ENCODE measurements at regions not wholly inside any gene's neighbourhood (a gene's known extent, or its start where the extent isn't known, plus 50 kb on each side); places are given as distances from the start of the nearest gene placed in this dataset.

DNA sequence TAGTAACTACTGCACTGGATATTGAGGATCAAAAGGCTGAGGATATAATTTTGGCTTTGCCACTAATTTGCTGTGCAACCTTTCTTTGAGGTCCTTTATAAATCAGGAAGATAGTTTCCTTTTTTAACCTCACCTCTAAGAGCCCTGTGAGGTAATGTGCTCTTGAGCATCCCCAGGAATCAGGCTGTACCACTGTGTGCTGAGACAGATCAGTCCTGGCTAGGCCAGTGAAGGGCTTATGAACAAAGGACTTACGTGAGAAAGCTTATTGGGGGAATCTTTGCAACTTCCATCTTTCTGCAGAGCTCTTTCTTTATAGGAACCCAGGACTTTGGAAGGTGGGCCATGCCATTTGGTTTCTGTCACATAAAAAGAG is 188.9 kb downstream of the SIPA1L2 start:
- Histone ChIP-seq H3K9me3 (ENCODE audit: low read length) (no peaks in the 10 kb centered on the region), H3K4me2 (ENCODE audit: low read length) (no peak overlapping the region), H3K36me3 (ENCODE audit: insufficient read depth, low read length) (no peaks in the 10 kb centered on the region), H3K27me3 (ENCODE audit: insufficient read depth, low read depth, low read length) (no peaks in the 10 kb centered on the region), H3K9ac (ENCODE audit: low read length) (no peak overlapping the region), H3K27ac (ENCODE audit: low read length) (no peak overlapping the region), H4K20me1 (ENCODE audit: insufficient read depth) (no peaks in the 10 kb centered on the region), H3K9me2 (ENCODE audit: insufficient read depth, low read length) (no peaks in the 10 kb centered on the region), H3K4me3 (ENCODE audit: low read length) (no peak overlapping the region), H2AFZ (ENCODE audit: low read depth, low read length) (no peak overlapping the region), H3K79me2 (replicated peaks; ENCODE audit: insufficient read depth, low read length) (no peaks in the 10 kb centered on the region), H3F3A (ENCODE audit: insufficient read depth, low read length, poor library complexity, severe bottlenecking) (no peaks in the 10 kb centered on the region)
- TF ChIP-seq MXI1 (conservative IDR thresholded peaks at IDR 0.05; ENCODE audit: poor library complexity, severe bottlenecking): no peak
- no peak for TF ChIP-seq RAD21 (conservative IDR thresholded peaks at IDR 0.05)
- no peak for TF ChIP-seq SMC3 (conservative IDR thresholded peaks at IDR 0.05; ENCODE audit: poor library complexity)
- TF ChIP-seq EZH2 (IDR thresholded peaks at IDR 0.05; ENCODE audit: borderline replicate concordance, insufficient read depth, low read length, poor library complexity, severe bottlenecking): no peak
- no peak for TF ChIP-seq TAF1 (IDR thresholded peaks at IDR 0.05; ENCODE audit: low read depth)
- no peak for TF ChIP-seq EP300 (conservative IDR thresholded peaks at IDR 0.05; ENCODE audit: poor library complexity, severe bottlenecking)
- TF ChIP-seq, protein P1, sequence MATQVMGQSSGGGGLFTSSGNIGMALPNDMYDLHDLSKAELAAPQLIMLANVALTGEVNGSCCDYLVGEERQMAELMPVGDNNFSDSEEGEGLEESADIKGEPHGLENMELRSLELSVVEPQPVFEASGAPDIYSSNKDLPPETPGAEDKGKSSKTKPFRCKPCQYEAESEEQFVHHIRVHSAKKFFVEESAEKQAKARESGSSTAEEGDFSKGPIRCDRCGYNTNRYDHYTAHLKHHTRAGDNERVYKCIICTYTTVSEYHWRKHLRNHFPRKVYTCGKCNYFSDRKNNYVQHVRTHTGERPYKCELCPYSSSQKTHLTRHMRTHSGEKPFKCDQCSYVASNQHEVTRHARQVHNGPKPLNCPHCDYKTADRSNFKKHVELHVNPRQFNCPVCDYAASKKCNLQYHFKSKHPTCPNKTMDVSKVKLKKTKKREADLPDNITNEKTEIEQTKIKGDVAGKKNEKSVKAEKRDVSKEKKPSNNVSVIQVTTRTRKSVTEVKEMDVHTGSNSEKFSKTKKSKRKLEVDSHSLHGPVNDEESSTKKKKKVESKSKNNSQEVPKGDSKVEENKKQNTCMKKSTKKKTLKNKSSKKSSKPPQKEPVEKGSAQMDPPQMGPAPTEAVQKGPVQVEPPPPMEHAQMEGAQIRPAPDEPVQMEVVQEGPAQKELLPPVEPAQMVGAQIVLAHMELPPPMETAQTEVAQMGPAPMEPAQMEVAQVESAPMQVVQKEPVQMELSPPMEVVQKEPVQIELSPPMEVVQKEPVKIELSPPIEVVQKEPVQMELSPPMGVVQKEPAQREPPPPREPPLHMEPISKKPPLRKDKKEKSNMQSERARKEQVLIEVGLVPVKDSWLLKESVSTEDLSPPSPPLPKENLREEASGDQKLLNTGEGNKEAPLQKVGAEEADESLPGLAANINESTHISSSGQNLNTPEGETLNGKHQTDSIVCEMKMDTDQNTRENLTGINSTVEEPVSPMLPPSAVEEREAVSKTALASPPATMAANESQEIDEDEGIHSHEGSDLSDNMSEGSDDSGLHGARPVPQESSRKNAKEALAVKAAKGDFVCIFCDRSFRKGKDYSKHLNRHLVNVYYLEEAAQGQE (IDR thresholded peaks at IDR 0.05; ENCODE audit: borderline replicate concordance): no peak
- TF ChIP-seq, protein P2, sequence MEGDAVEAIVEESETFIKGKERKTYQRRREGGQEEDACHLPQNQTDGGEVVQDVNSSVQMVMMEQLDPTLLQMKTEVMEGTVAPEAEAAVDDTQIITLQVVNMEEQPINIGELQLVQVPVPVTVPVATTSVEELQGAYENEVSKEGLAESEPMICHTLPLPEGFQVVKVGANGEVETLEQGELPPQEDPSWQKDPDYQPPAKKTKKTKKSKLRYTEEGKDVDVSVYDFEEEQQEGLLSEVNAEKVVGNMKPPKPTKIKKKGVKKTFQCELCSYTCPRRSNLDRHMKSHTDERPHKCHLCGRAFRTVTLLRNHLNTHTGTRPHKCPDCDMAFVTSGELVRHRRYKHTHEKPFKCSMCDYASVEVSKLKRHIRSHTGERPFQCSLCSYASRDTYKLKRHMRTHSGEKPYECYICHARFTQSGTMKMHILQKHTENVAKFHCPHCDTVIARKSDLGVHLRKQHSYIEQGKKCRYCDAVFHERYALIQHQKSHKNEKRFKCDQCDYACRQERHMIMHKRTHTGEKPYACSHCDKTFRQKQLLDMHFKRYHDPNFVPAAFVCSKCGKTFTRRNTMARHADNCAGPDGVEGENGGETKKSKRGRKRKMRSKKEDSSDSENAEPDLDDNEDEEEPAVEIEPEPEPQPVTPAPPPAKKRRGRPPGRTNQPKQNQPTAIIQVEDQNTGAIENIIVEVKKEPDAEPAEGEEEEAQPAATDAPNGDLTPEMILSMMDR (IDR thresholded peaks at IDR 0.05; ENCODE audit: poor library complexity, severe bottlenecking): no peak
- TF ChIP-seq POLR2AphosphoS5 (IDR thresholded peaks at IDR 0.05): no peak

- Histone ChIP-seq H3F3A (ENCODE audit: insufficient read depth, low read length, poor library complexity, severe bottlenecking) (no peaks in the 10 kb centered on the region), H3K79me2 (replicated peaks; ENCODE audit: insufficient read depth, low read length) (no peaks in the 10 kb centered on the region), H3K9ac (ENCODE audit: low read length) (no peak overlapping the region), H3K27ac (ENCODE audit: low read length) (no peak overlapping the region), H2AFZ (ENCODE audit: low read depth, low read length) (no peak overlapping the region), H3K36me3 (ENCODE audit: insufficient read depth, low read length) (no peaks in the 10 kb centered on the region), H3K9me2 (ENCODE audit: insufficient read depth, low read length) (no peaks in the 10 kb centered on the region), H3K9me3 (ENCODE audit: low read length) (no peaks in the 10 kb centered on the region), H4K20me1 (ENCODE audit: insufficient read depth) (no peaks in the 10 kb centered on the region), H3K27me3 (ENCODE audit: insufficient read depth, low read depth, low read length) (no peaks in the 10 kb centered on the region), H3K4me3 (ENCODE audit: low read length) (no peak overlapping the region), H3K4me2 (ENCODE audit: low read length) (no peak overlapping the region)
- TF ChIP-seq RAD21 (conservative IDR thresholded peaks at IDR 0.05): no peak
- no peak for TF ChIP-seq EZH2 (IDR thresholded peaks at IDR 0.05; ENCODE audit: borderline replicate concordance, insufficient read depth, low read length, poor library complexity, severe bottlenecking)
- TF ChIP-seq, protein P1 (IDR thresholded peaks at IDR 0.05; ENCODE audit: borderline replicate concordance): no peak
- TF ChIP-seq, protein P2 (IDR thresholded peaks at IDR 0.05; ENCODE audit: poor library complexity, severe bottlenecking): no peak
- no peak for TF ChIP-seq MXI1 (conservative IDR thresholded peaks at IDR 0.05; ENCODE audit: poor library complexity, severe bottlenecking)
- no peak for TF ChIP-seq SMC3 (conservative IDR thresholded peaks at IDR 0.05; ENCODE audit: poor library complexity)
- TF ChIP-seq POLR2AphosphoS5 (IDR thresholded peaks at IDR 0.05): no peak
- no peak for TF ChIP-seq EP300 (conservative IDR thresholded peaks at IDR 0.05; ENCODE audit: poor library complexity, severe bottlenecking)
- TF ChIP-seq TAF1 (IDR thresholded peaks at IDR 0.05; ENCODE audit: low read depth): no peak
Observed at GRCh38 chr1:232440325-232441035, 189.5 kb downstream of the SIPA1L2 start.
